GM19467 (cell line): ENCODE measurements at regions not wholly inside any gene's neighbourhood (a gene's known extent, or its start where the extent isn't known, plus 50 kb on each side); places are given as distances from the start of the nearest gene placed in this dataset.

Experiments used
- ATAC-seq: cut with Tn5 transposase; IDR thresholded peaks from one replicate; pipeline ENCODE4 v1.9.1; 2021; ENCODE audit warnings: mild to moderate bottlenecking, moderate library complexity; ENCODE audit not compliant: unreplicated experiment

DNA sequence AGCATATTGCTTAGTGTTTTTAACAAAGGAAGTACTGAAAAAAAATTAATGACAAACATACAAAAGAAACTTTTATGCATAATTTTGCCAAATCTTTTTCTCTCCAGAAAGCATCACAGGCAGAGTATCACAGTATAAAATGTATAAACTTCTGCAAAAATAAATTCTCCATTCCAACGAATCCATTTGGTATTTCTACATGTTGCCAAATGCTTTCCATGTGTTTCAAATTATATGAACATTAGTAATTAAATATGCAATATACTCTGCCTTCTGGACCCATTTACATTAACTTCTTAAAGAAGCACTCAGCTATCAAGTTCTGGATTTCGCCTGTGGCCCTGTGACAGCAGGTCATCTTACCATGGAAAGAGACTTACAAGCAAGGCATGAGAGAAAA lies 189.1 kb upstream of the ALCAM start:
- ATAC-seq, result no peak

DNA sequence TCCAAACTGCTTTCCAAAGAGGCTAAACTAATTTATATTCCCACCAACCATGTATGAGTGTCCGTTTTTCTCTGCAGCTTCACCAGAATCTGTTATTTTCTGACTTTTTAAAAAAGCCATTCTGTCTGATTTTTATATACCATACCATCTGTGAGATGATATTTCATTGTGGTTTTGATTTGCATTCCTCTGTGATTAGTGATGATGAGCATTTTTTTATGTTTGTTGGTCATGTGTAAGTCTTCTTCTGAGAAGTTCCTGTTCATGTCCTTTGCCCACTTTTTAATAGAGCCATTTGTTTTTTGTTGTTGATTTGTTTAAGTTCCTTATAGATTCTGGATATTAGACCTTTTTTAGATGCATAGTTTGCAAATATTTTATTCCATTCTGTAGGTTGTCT lies 179.4 kb upstream of the ALCAM start:
- ATAC-seq, result no peak

DNA sequence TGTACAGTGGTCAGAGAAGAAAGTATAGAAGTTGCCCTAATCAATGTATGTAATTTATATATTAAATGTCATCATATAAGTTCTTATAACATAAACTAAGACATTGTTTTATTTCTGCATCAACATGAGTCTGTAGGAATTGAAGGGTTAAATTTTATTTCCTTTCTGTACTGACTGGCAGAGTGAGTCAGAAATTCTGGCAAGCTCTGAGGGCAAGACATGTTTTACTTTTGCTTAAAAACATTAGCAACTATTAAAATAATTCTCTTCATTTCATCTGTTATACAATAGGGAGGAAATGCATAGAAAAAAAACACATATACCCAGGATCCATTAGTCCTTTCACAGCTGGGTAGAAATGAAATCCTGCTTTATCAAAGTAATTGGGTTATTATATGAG lies 171.4 kb upstream of the ALCAM start:
- ATAC-seq, result no peak

DNA sequence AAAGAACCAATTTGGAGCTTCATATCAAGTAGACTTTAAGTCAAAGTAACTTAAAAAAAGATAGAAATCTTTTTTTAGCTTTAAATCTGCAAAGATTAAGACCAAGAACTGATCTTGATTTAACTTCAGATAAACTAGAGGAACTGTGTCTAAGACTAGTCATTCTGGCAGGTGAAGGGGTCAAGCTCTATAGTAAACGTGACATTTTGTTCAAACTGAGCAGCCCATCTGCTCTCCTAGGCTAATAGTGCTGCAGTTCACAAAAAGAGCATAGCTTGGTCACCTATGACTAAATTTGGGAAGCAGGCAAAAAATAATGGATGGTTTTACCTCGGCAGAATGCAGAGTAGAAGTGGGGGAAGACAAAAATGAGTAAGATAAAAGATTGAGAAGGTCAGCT lies 168.8 kb upstream of the ALCAM start:
- ATAC-seq, result no peak

DNA sequence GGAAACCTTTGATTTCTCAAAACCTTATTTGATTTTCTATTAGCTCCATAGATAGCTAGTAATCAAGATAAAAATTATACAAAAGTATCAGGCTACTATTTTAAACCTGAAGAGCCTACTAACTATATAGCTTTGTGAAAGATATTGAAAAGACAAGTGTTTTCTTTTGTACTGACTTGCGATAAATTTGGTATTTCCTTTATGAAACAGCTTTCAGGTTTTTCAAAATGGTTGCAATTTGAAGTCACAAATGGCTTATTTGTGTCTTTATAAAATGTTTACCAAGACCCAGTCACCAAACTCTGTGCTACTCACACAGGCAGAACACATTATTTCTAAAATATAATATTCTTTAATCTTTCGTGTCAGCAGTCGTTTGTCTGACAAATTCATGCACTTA lies 167.5 kb upstream of the ALCAM start:
- no peak for ATAC-seq

DNA sequence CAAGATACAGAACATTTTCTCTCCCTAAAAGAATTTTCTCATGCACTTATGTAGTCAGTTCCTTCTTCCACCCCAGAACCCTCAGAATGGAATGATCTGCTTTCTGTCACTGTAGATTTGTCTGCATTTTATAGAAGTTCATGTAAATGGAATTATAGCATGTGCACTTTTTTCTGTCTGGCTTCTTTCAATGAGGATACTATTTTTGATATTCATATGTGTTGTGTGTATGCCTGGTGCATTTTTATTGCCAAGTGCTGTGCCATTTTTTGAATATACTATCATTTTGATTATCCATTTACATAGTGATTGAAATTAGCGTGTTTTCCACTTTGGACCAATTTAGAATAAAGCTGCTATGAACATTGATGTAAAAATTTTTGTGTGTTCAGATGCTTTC lies 156.6 kb upstream of the ALCAM start:
- no peak for ATAC-seq

DNA sequence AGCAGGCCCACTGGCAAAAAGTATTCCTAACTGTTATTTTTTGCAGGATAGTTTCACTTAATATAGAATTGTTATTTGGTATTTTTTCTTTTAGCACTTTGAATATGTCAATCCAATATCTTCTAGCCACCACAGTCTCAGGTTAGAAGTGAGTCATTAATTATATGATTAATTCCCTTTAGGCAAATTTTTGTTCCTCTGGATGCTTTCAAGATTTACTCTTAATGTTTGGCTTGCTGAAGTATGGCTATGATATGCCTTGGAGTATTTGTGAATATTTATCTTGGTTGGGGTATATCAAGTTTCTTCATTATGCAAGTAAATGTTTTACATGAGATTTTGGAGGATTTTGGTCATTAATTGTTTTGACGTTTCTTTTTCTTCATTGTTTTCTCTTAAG lies 152.1 kb upstream of the ALCAM start:
- no peak for ATAC-seq

DNA sequence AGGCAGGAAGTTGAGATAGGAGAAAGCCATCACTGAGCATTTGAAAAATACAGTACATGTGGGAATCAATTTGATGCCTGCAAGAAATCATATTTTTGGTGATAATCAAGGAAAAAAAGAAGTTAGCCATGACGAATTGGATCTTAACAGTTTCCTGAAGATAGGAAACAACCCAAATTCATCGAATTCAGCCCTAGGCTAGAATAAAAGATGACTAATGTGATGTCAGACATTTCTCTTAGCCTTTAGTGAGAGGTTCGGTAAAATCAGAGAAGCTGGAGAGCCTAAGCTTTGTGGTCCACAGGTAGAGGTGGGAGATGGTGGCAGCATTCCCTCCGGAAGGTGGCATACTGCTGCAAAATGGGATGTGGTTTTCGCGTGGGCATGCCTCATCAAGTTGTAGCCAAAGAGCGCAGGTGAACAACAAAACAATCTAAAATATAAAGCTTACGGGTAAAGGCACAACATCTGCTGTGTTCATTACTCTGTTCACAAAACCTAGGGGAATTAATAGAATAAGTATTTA lies 144.1 kb upstream of the ALCAM start:
- ATAC-seq, result no peak

DNA sequence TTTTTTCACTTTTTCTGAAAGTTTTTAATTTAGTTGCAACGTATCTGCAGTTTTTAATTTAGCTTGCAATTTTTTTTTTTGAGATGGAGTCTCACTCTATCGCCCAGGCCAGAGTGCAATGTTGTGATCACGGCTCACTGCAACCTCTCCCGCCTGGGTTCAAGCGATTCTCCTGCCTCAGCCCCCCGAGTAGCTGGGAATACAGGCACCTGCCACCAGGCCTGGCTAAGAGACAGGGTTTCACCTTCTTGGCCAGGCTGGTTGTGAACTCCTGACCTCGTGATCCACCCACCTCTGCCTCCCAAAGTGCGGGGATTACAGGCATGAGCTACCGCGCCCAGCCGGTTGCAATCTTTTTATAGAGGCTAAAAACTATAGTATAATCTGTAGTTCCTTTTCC lies 142.9 kb upstream of the ALCAM start:
- no peak for ATAC-seq

DNA sequence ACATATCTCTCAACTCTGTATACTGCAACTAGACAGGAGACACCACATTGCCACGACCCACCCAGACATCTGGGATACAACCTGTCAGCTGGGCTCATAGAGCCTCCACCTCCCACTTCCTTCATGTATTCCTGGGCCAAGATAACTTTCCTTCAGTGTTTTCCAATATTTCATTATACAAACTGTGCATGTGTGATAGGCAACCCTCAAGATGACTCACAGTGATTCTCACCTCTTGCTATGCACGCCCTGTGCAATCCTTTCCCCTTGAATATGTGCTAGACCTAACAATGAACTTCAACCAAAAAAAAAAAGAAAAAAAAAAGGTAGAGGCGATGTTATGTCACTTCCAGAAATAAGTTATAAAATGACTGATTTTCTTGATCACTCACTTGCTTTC lies 138.0 kb upstream of the ALCAM start:
- ATAC-seq, result no peak

DNA sequence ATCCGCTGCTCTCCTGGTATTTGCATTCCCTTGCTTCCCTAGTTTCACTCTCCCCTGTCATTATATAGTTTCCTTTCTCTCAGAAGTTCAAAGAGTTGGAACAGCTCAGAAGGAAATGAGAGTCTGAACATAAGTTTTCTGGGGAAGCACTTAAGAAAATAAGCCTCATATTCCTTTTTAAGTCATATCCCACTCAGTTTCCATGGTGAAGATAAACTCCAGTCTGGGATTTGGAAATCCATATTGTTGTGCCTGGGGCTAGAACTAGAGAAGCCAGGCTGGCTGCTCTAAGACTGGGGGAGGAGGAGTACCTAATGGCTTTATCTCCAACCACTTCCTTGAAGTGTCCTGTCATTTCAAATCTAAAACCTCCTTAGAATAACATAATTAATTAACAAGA lies 134.2 kb upstream of the ALCAM start:
- ATAC-seq, result no peak

DNA sequence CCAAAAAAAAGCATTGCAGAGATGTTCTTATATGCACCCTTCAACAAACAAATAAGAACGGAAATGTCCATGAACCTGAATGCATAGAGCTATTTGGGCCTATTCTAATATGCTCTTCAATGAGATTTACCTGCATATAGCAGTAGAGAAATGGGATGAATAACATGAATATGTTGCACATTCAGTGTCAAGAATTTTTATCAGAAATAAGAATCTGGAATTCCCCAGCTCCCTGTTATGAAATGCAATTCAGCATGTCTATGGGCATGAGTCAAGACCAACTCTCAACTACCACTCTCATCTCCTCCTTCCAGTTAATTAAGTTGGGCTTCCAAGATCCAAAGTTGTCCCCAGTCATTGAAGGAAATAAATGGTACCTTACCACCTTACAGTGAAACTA lies 133.7 kb upstream of the ALCAM start:
- ATAC-seq, result no peak

DNA sequence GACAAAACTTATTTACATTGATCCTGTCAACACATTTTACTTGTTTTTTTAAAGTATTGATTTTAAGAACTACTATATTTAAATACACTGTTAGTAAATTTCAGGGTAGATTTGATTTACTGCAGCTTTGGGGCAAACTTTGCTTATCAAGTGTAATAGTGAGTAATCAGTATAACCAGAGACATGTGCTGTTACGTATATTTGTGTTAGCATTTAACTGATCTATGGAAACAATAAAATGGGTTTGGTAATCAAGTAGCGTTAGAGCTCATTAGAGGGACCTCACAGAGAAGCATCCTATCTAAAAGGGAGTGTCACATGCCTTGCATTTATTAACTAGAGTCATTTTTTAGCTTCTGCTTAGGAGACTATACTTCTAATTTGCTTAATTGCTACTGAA lies 131.5 kb upstream of the ALCAM start:
- no peak for ATAC-seq

DNA sequence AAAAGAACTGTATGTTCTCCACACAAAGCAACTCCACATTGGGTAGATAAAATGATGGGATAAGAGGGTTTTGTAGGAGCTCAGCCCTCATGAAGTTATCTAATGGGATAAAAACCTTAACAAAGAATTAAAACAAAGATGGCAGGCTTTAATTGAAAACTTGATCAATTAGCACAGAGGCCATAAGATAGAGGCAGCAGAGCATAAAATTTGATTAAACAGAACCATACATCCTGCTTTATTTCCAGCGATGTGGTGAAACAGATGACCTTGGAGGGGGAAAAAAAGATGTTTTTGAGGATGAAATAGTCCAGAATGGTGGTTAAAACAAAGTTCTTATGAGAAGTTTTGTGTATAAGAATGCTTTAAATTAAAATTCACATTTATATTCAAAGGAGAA lies 130.9 kb upstream of the ALCAM start:
- ATAC-seq, result no peak

DNA sequence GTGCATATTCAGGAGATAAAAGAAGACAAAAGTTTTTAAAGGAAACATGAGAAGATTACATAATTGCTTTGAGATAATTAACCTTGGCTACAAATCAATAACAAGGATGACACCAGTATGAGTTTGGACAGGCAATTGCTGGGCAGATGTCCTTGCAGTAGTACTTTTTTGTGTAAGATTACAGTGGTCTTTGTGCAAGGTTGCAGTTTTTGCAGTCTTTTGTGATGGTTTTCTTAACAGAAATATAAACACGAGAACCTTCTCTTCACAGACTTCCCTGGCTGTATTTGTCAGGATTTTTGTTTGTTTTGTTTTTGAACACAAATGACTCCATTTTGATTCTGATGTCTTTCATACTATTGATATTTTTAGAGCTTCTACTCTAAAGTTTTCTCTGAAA lies 128.3 kb upstream of the ALCAM start:
- no peak for ATAC-seq

DNA sequence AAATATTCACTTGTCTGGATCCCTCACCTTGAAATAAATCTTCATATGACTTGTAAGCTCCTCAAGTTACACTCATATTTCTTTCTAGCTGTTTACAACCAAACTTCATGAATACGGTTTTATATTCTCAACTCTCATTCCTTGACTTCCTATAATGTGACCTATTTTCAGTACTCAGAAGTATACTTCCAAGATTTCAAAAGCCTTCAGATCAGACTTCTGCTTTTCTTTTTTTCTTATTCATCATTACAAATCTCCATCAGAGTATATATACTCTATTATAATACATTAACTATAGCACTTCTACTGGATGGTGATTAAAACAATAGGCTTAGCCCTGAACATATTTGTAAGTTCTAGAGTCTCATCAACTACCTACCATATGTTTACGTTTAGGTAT lies 123.6 kb upstream of the ALCAM start:
- ATAC-seq, result no peak

DNA sequence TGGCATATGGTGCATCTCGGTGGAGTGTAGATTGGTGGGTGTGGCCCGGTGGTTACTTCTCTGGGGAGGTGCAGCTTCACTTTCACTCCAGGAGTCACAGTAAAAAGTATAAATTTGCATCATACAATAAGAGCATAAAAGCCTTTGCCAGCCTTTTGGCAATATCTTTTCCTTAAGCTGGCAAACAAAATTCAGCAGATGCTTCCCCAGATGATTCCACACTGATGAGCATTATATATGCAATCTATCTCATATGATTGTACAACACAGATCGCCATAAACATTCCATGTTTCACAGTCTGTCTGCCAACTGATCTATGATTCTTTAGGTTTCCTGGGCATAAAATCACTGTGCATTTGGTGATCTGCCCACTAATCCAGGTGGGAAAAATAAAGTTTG lies 120.2 kb upstream of the ALCAM start:
- ATAC-seq, result no peak

DNA sequence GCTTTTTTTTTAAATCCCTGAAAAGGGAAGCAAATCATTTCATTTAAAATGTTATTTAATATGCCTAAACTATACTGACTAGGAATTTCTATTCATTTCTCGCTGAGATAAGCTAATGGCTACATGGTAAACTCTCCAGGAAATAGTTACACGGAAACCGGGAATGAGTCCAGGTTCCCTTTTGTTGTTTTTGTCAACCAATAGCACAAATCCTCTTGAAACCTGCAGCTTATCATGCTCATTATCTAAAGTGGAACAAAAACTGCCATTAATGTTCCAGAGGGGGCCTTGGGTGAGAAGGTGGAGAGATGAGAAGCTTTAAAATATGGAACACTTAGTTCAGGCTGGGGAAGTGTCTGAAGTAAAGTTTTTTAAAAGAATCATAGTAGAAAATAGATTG lies 113.5 kb upstream of the ALCAM start:
- no peak for ATAC-seq

DNA sequence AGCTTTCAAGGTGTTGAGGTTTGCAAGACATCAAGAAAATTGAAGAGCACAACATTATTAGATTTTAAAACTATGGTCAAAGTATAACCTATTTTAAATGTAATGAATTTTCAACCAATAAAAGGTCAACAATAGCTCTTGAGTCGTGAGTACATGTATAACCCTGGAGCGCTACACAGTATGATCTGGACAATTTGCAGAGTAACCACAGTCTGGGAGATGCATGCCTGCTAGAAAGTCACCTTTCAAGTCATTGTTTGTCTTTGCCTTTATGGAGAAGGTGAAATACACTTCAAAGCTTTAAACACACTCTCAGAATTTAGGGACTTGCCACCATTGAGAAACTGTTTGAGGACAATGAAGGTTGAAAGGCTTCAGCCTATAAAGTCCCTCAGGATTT lies 112.6 kb upstream of the ALCAM start:
- ATAC-seq, result no peak

DNA sequence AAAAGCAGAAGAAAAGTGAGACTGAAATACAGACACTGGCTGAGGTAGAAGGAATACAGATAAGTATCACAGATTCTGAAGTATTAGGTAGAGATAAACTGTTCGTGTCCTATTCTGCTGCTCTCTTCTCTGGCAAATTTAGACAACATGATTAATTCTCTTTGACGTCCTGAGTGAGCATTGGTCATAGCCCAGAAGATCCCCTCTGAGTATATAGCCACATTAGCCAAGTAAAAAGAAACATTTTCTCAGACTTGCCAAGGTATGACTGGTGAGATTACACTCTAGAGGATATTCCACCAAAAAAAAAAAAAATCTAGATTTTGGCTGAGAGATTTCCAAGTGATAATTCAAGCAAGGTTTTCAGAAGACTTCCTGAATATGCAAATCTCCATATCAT lies 111.4 kb upstream of the ALCAM start:
- ATAC-seq, result no peak

DNA sequence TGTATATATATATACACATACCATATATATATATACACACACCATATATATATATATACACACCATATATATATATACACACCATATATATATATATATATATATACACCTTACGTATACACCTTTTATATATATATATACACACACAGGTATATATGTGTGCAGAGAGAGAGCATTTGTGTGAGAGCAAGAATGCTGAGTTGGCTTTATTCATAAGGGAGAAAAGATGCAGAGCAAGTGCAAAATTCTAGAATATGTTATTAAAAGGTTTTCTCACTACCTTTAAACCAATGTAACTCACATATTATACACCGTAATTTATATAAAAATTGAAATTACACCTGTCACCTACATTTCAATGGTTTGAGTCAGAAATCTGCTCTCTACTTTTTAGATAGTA lies 107.2 kb upstream of the ALCAM start:
- no peak for ATAC-seq

DNA sequence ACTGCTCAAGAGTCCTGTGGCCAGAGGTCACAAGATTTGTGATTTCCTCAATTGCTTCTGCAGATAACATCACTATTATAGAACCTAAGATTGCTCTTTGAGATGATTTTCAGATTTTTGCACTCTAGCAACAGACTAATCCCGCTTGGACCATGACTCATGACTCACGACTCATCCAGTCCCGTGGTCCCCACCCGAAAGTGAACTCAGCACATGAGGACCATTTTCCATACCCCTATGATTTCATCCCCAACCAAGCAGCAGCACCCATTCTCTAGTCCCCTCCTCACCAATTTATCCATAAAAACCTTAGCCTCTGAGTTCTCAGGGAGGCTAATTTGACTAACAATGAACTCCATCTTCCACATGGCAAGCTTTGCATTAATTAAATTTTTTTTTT lies 106.3 kb upstream of the ALCAM start:
- no peak for ATAC-seq

DNA sequence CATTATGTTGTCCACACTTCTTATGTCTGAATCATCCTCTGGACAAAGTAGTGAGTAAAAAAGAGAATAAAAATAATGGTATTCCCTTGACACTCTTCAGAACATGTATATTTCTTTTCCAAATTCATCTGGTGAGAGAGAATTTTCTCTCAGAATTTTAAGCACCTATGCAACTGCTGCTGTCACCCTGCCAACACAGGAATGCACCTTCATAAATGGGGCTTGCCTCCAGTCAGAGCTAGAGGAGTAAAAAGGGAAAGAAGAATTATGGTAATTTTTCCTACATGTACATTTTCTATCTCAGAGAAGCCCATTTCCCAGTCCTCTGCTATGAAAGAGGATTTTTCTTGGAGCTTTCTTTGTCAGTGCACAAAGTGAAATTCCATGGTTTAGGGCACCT lies 92.2 kb upstream of the ALCAM start:
- no peak for ATAC-seq

DNA sequence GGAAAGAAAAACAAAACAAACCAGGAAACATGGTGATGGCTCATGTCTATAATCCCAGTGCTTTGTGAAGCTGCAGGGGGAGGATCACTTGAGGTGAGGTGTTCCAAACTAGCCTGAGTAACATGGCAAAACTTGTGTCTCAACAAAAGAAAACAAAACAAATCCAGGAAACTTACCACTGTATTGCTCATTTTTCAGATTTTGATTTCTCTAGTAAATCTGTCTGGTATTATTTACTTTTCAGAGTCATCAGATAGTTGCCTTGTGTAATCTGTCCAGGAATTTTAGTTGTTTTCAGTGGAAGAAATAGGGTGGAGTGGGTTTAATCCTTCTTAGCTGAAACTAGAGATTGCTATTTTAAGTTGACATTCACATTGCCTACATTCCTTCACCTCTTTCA lies 91.8 kb upstream of the ALCAM start:
- no peak for ATAC-seq
